ENCODE measurements at regions not wholly inside any gene's neighbourhood (a gene's known extent, or its start where the extent isn't known, plus 50 kb on each side); places are given as distances from the start of the nearest gene placed in this dataset.

GRCh38 chr5:6218116-6218515, 160.2 kb downstream of the MED10 start:
- Histone ChIP-seq H3K4me3 (no peak overlapping the region), H3K36me3 (no peaks in the 10 kb centered on the region), H3K27me3 (no peaks in the 10 kb centered on the region), H3K27ac (no peak overlapping the region), H3K9me3 (no peaks in the 10 kb centered on the region), H3K4me1 (no peaks in the 10 kb centered on the region)
- WGBS, 2 donors (ENCODE audit: low coverage in 1 of 2): 98 to 100% methylated on average over 1 to 7 of the region's 7 CpGs
- TF ChIP-seq POLR2A (IDR thresholded peaks at IDR 0.05) (no peak), POLR2AphosphoS5 (IDR thresholded peaks at IDR 0.05) (no peak), CTCF (IDR thresholded peaks at IDR 0.05) (no peak), EP300 (IDR thresholded peaks at IDR 0.05) (no peak)
- no peak for ATAC-seq

GRCh38 chr5:6216471-6217075, 161.8 kb downstream of the MED10 start:
- TF ChIP-seq EP300 (IDR thresholded peaks at IDR 0.05) (no peak), POLR2A (IDR thresholded peaks at IDR 0.05) (no peak), CTCF (IDR thresholded peaks at IDR 0.05) (no peak), POLR2AphosphoS5 (IDR thresholded peaks at IDR 0.05) (no peak)
- 60 to 87% methylated on average over 1 to 5 of the region's 9 CpGs for WGBS, 2 donors (ENCODE audit: low coverage in 1 of 2)
- Histone ChIP-seq H3K27ac (no peak overlapping the region), H3K27me3 (no peaks in the 10 kb centered on the region), H3K4me1 (no peaks in the 10 kb centered on the region), H3K36me3 (no peaks in the 10 kb centered on the region), H3K4me3 (no peak overlapping the region), H3K9me3 (peaks cover 0 to 9% (median 0%) of the 10 kb centered on the region in 3 donors)
- no peak for ATAC-seq

- Histone ChIP-seq H3K4me3 (no peak overlapping the region), H3K27ac (no peak overlapping the region), H3K36me3 (no peaks in the 10 kb centered on the region), H3K9me3 (peaks cover 0 to 9% (median 0%) of the 10 kb centered on the region in 3 donors), H3K27me3 (no peaks in the 10 kb centered on the region), H3K4me1 (no peaks in the 10 kb centered on the region)
- TF ChIP-seq CTCF (IDR thresholded peaks at IDR 0.05): no peak
- TF ChIP-seq EP300 (IDR thresholded peaks at IDR 0.05): no peak
- TF ChIP-seq POLR2AphosphoS5 (IDR thresholded peaks at IDR 0.05): no peak
- no peak for TF ChIP-seq POLR2A (IDR thresholded peaks at IDR 0.05)
- ATAC-seq: no peak
- no CpG with 5 or more reads among the region's 8 CpGs for WGBS, 2 donors (ENCODE audit: low coverage in 1 of 2)
Measured at GRCh38 chr5:6215891-6216290, 162.5 kb downstream of the MED10 start.

GRCh38 chr5:6212244-6212643, 166.1 kb downstream of the MED10 start:
- Histone ChIP-seq H3K9me3 (peaks cover 0 to 9% (median 0%) of the 10 kb centered on the region in 3 donors), H3K36me3 (no peaks in the 10 kb centered on the region), H3K4me3 (no peak overlapping the region), H3K4me1 (no peaks in the 10 kb centered on the region), H3K27ac (no peak overlapping the region), H3K27me3 (no peaks in the 10 kb centered on the region)
- no peak for ATAC-seq
- TF ChIP-seq EP300 (IDR thresholded peaks at IDR 0.05): no peak
- TF ChIP-seq POLR2AphosphoS5 (IDR thresholded peaks at IDR 0.05): no peak
- TF ChIP-seq CTCF (IDR thresholded peaks at IDR 0.05): no peak
- TF ChIP-seq POLR2A (IDR thresholded peaks at IDR 0.05): no peak
- 45% methylated on average over 1 of the region's 1 CpG; no CpG with 5 or more reads in 1 of the 2 donors for WGBS, 2 donors (ENCODE audit: low coverage in 1 of 2)

GRCh38 chr5:6206501-6206900, 171.8 kb downstream of the MED10 start:
- TF ChIP-seq CTCF (IDR thresholded peaks at IDR 0.05) (no peak), EP300 (IDR thresholded peaks at IDR 0.05) (no peak), POLR2AphosphoS5 (IDR thresholded peaks at IDR 0.05) (no peak), POLR2A (IDR thresholded peaks at IDR 0.05) (no peak)
- H3K27me3 ChIP-seq: no peaks in the 10 kb centered on the region
- no peaks in the 10 kb centered on the region for H3K36me3 ChIP-seq
- H3K4me3 ChIP-seq: no peak overlapping the region
- WGBS, 2 donors (ENCODE audit: low coverage in 1 of 2): 60 to 88% methylated on average over 1 of the region's 1 CpG
- ATAC-seq: no peak
- H3K27ac ChIP-seq: no peak overlapping the region
- no peaks in the 10 kb centered on the region for H3K9me3 ChIP-seq
- H3K4me1 ChIP-seq: no peaks in the 10 kb centered on the region

Measured in gastroesophageal sphincter (tissue), 4 donors.